ENCODE measurements at regions not wholly inside any gene's neighbourhood (a gene's known extent, or its start where the extent isn't known, plus 50 kb on each side); places are given as distances from the start of the nearest gene placed in this dataset.

GRCh38 chrX:9122519-9123245, 88.8 kb upstream of the FAM9B start:
- DNase-seq (ENCODE audit: low read depth in 1 of 2, low spot score in 1 of 2), result peak; percentile 7 to 20
- H3K27me3 ChIP-seq (ENCODE audit: insufficient read depth, poor library complexity, severe bottlenecking), result no peaks in the 10 kb centered on the region
- H3K4me3 ChIP-seq (replicated peaks; ENCODE audit: insufficient read depth, low read length), result no peak overlapping the region
- H3K27ac ChIP-seq (replicated peaks), result no peak overlapping the region
- no peak for TF ChIP-seq REST (IDR thresholded peaks at IDR 0.05; ENCODE audit: insufficient replicate concordance, low read depth)
- TF ChIP-seq POLR2AphosphoS5 (IDR thresholded peaks at IDR 0.05; ENCODE audit: low read depth), result no peak
- no peak for TF ChIP-seq GABPA (IDR thresholded peaks at IDR 0.05; ENCODE audit: low read depth)
- TF ChIP-seq SPI1 (IDR thresholded peaks at IDR 0.05; ENCODE audit: borderline replicate concordance, low read depth), result no peak
- no peak for TF ChIP-seq CTCF (IDR thresholded peaks at IDR 0.05; ENCODE audit: insufficient read depth, low read length)

- H3K4me3 ChIP-seq (replicated peaks; ENCODE audit: insufficient read depth, low read length), result no peak overlapping the region
- no peak overlapping the region for H3K27ac ChIP-seq (replicated peaks)
- no peak for DNase-seq (ENCODE audit: low read depth in 1 of 2, low spot score in 1 of 2)
- no peak for TF ChIP-seq SPI1 (IDR thresholded peaks at IDR 0.05; ENCODE audit: borderline replicate concordance, low read depth)
- no peak for TF ChIP-seq POLR2AphosphoS5 (IDR thresholded peaks at IDR 0.05; ENCODE audit: low read depth)
- no peak for TF ChIP-seq CTCF (IDR thresholded peaks at IDR 0.05; ENCODE audit: insufficient read depth, low read length)
- no peak for TF ChIP-seq REST (IDR thresholded peaks at IDR 0.05; ENCODE audit: insufficient replicate concordance, low read depth)
- TF ChIP-seq GABPA (IDR thresholded peaks at IDR 0.05; ENCODE audit: low read depth), result no peak
- H3K27me3 ChIP-seq (ENCODE audit: insufficient read depth, poor library complexity, severe bottlenecking), result no peaks in the 10 kb centered on the region
Observed at GRCh38 chrX:9127986-9128385, 94.1 kb upstream of the FAM9B start.

GRCh38 chrX:9130031-9130430, 96.1 kb upstream of the FAM9B start:
- no peak for DNase-seq (ENCODE audit: low read depth in 1 of 2, low spot score in 1 of 2)
- H3K27me3 ChIP-seq (ENCODE audit: insufficient read depth, poor library complexity, severe bottlenecking), result no peaks in the 10 kb centered on the region
- no peak overlapping the region for H3K27ac ChIP-seq (replicated peaks)
- TF ChIP-seq POLR2AphosphoS5 (IDR thresholded peaks at IDR 0.05; ENCODE audit: low read depth) (no peak), GABPA (IDR thresholded peaks at IDR 0.05; ENCODE audit: low read depth) (no peak), CTCF (IDR thresholded peaks at IDR 0.05; ENCODE audit: insufficient read depth, low read length) (no peak), REST (IDR thresholded peaks at IDR 0.05; ENCODE audit: insufficient replicate concordance, low read depth) (no peak), SPI1 (IDR thresholded peaks at IDR 0.05; ENCODE audit: borderline replicate concordance, low read depth) (no peak)
- no peak overlapping the region for H3K4me3 ChIP-seq (replicated peaks; ENCODE audit: insufficient read depth, low read length)
